GM12878 (cell line): ENCODE measurements at regions not wholly inside any gene's neighbourhood (a gene's known extent, or its start where the extent isn't known, plus 50 kb on each side); places are given as distances from the start of the nearest gene placed in this dataset.

Experiments
- ATAC-seq: fragments of 200-7000 bp; cut with Tn5 transposase; 3 replicates; pipeline ENCODE4 v1.9.1; 2020; ENCODE audit warnings: mild to moderate bottlenecking, moderate library complexity
- BruUV-seq: library from RNA; stranded (reverse); fragments of 400-500 nt; replicated peaks from 2 replicates; lab custom pipeline; 2021; lab: Mats Ljungman, UMichigan
- CTCF ChIA-PET: fragments of 300-600 bp; sonication (Branson Sonifier 250); formaldehyde crosslinking; extraction: SDS; loops from one replicate; lab custom pipeline; 2021; ENCODE audit warnings: inconsistent platforms; lab: Yijun Ruan, JAX
- POLR2A ChIA-PET: fragments of 350-600 bp; formaldehyde crosslinking; extraction: SDS; loops from one replicate; lab custom pipeline; 2021; ENCODE audit warnings: inconsistent platforms; lab: Charles Lee
- RAD21 ChIA-PET: fragments of 300-600 bp; sonication (Branson Sonifier 250); formaldehyde crosslinking; loops from one replicate; lab custom pipeline; 2023; ENCODE audit warnings: antibody characterized with exemption; ENCODE audit not compliant: unreplicated experiment; lab: Charles Lee
- SMC1A ChIA-PET: fragments of 300-600 bp; sonication (Branson Sonifier 250); formaldehyde crosslinking; loops from one replicate; lab custom pipeline; 2023; ENCODE audit not compliant: unreplicated experiment, uncharacterized antibody; lab: Charles Lee
- DNase-seq: peaks from one replicate; pipeline ENCODE4 v3.0.0-alpha.2; 2011; ENCODE audit warnings: low read depth, low spot score
- FAIRE-seq: peaks from 3 replicates; lab custom pipeline; 2011; peaks lifted over from hg19 to GRCh38; lab: Jason Lieb, UNC
- H2AFZ ChIP-seq: 2 replicates; pipeline ENCODE4 v1.6.0; 2011; ENCODE audit warnings: low read depth, low read length, control low read depth; ENCODE audit not compliant: control insufficient read depth
- H3K27ac ChIP-seq: 2 replicates; pipeline ENCODE4 v1.5.1; 2011; ENCODE audit warnings: control low read depth; ENCODE audit not compliant: control insufficient read depth, insufficient read depth
- H3K27me3 ChIP-seq, 2 experiments: replicated peaks in 1 of 2; 2 replicates each; pipeline versions ENCODE4 v1.6.0 to v1.6.1; 2011; ENCODE audit warnings: low read length in 1 of 2; ENCODE audit not compliant: control insufficient read depth in 2 of 2, insufficient read depth in 2 of 2
- H3K36me3 ChIP-seq, 2 experiments: 2 replicates each; pipeline ENCODE4 v1.5.1; 2011; ENCODE audit warnings: low read length in 1 of 2; ENCODE audit not compliant: control insufficient read depth in 2 of 2, insufficient read depth in 2 of 2
- H3K4me1 ChIP-seq: 2 replicates; pipeline ENCODE4 v1.6.1; 2011; ENCODE audit warnings: mild to moderate bottlenecking, low read length, moderate library complexity, mixed read lengths; ENCODE audit not compliant: control insufficient read depth, insufficient read depth
- H3K4me2 ChIP-seq: 2 replicates; pipeline ENCODE4 v1.6.0; 2011; ENCODE audit warnings: control low read depth; ENCODE audit not compliant: control insufficient read depth, insufficient read depth
- H3K4me3 ChIP-seq: fragments of 200-600 bp; sonication (generic); 2 replicates; pipeline ENCODE4 v1.5.1; 2016
- H3K79me2 ChIP-seq: 2 replicates; pipeline ENCODE4 v1.6.0; 2011; ENCODE audit warnings: low read length; ENCODE audit not compliant: control insufficient read depth, insufficient read depth
- H3K9ac ChIP-seq: 2 replicates; pipeline ENCODE4 v1.8.0; 2011; ENCODE audit warnings: low read length, control low read depth, mixed read lengths; ENCODE audit not compliant: control insufficient read depth, insufficient read depth
- H3K9me3 ChIP-seq: replicated peaks from 3 replicates; pipeline ENCODE4 v1.5.1; 2011; ENCODE audit warnings: mild to moderate bottlenecking, low read length; ENCODE audit not compliant: control insufficient read depth, insufficient read depth
- H4K20me1 ChIP-seq: 2 replicates; pipeline ENCODE4 v1.6.0; 2011; ENCODE audit not compliant: control insufficient read depth, insufficient read depth
- BHLHE40 ChIP-seq, 2 experiments: fragments of 450-650 bp in 1 of 2; IDR thresholded peaks; 2 replicates each; pipeline ENCODE4 v1.6.1; 2011 to 2017; ENCODE audit warnings: low read depth in 2 of 2, borderline replicate concordance in 1 of 2, improper control_type of control experiment in 1 of 2, low read length in 1 of 2, mild to moderate bottlenecking in 1 of 2
- CBFB ChIP-seq: IDR thresholded peaks from 2 replicates; pipeline ENCODE4 v1.6.1; 2016; ENCODE audit warnings: antibody characterized with exemption, low read depth
- CBX5 ChIP-seq: sonication (generic); IDR thresholded peaks from 2 replicates; pipeline ENCODE4 v1.6.1; 2016; ENCODE audit warnings: low read depth, moderate library complexity, mild to moderate bottlenecking, inconsistent platforms
- EZH2 ChIP-seq: IDR thresholded peaks from 2 replicates; pipeline ENCODE4 v1.6.1; 2012; ENCODE audit warnings: low read depth, mild to moderate bottlenecking, control low read depth, inconsistent platforms, low read length, borderline replicate concordance; ENCODE audit not compliant: control insufficient read depth
- HCFC1 ChIP-seq: fragments of 150-350 bp; IDR thresholded peaks from 2 replicates; pipeline ENCODE4 v1.6.1; 2014; ENCODE audit warnings: low read length
- HDGF ChIP-seq: fragments of 450-650 bp; IDR thresholded peaks from 2 replicates; pipeline ENCODE4 v1.6.1; 2016; ENCODE audit warnings: antibody characterized with exemption
- MTA3 ChIP-seq: IDR thresholded peaks from 2 replicates; pipeline ENCODE4 v1.6.1; 2012; ENCODE audit warnings: low read length, inconsistent platforms, borderline replicate concordance
- PAX5 ChIP-seq: IDR thresholded peaks from 2 replicates; pipeline ENCODE4 v1.6.1; 2011; ENCODE audit warnings: low read depth, low read length, borderline replicate concordance
- RAD51 ChIP-seq: fragments of 450-650 bp; IDR thresholded peaks from 2 replicates; pipeline ENCODE4 v1.6.1; 2016; ENCODE audit warnings: moderate library complexity, mild to moderate bottlenecking, inconsistent platforms
- TARDBP ChIP-seq: IDR thresholded peaks from 2 replicates; pipeline ENCODE4 v1.6.1; 2016; ENCODE audit warnings: borderline replicate concordance
- ZSCAN29 ChIP-seq: fragments of 450-650 bp; IDR thresholded peaks from 2 replicates; pipeline ENCODE4 v1.6.1; 2017; ENCODE audit warnings: mild to moderate bottlenecking, moderate library complexity
- ZZZ3 ChIP-seq: IDR thresholded peaks from 2 replicates; pipeline ENCODE4 v1.6.1; 2011; ENCODE audit warnings: low read depth; ENCODE audit not compliant: control insufficient read depth, insufficient read length
- WGBS: methylation state at CpG from one replicate; pipeline ENCODE4 v1.1.6; 2016; ENCODE audit warnings: low lambda C conversion rate; ENCODE audit not compliant: insufficient replicate concordance, insufficient coverage; ENCODE audit errors: missing lambda C conversion rate; 5-methylcytosine and 5-hydroxymethylcytosine counted together
- in situ Hi-C: fragments of 300-500 bp; cut with MboI; formaldehyde crosslinking; loops from 9 replicates; pipeline ENCODE4 v1.14.3; 2018; ENCODE audit warnings: mixed read lengths
- intact Hi-C: fragments of 100-400 bp; cut with micrococcal nuclease; formaldehyde crosslinking; loops from one replicate; pipeline ENCODE4 v1.14.2; 2022; ENCODE audit not compliant: unreplicated experiment
- TF ChIP-seq, protein P1 (sequence below): fragments of 450-650 bp; formaldehyde crosslinking; IDR thresholded peaks from 2 replicates; pipeline ENCODE4 v1.5.0; 2022; ENCODE audit warnings: mild to moderate bottlenecking, missing genetic modification characterization

DNA sequence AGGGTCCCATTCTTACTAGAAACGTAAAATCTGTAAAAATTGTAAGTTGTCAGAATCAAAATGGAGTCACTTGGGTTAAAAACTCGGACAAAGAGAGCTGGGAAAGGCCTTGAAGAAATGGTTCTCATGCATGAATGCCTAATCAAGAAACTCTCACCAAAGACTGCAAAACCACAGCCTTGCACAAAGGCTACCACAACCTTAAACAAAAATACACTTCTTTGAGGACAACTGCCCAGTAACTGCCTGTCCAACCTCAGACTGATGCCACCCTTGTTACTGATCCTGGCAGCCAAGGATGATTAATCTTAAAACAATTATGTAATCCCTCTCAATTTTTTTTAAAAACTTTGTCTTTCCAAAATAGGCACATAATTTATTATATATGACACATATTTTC lies 299.3 kb downstream of the CCDC85A start:
- Histone ChIP-seq H3K4me2 (no peak overlapping the region), H3K36me3 (no peaks in the 10 kb centered on the region), H3K27ac (no peak overlapping the region)
- CTCF ChIA-PET: no interaction called here
- in situ Hi-C loops: no loop called here
- TF ChIP-seq BHLHE40 (IDR thresholded peaks at IDR 0.05; ENCODE audit: borderline replicate concordance in 1 of 2, low read depth in 2 of 2, low read length in 1 of 2) (no peak), CBX5 (no peak), CBFB (no peak), HDGF (no peak), RAD51 (no peak), MTA3 (no peak), TARDBP (no peak), EZH2 (no peak), HCFC1 (no peak), PAX5 (no peak), ZSCAN29 (no peak), ZZZ3 (no peak)
- TF ChIP-seq, protein P1, sequence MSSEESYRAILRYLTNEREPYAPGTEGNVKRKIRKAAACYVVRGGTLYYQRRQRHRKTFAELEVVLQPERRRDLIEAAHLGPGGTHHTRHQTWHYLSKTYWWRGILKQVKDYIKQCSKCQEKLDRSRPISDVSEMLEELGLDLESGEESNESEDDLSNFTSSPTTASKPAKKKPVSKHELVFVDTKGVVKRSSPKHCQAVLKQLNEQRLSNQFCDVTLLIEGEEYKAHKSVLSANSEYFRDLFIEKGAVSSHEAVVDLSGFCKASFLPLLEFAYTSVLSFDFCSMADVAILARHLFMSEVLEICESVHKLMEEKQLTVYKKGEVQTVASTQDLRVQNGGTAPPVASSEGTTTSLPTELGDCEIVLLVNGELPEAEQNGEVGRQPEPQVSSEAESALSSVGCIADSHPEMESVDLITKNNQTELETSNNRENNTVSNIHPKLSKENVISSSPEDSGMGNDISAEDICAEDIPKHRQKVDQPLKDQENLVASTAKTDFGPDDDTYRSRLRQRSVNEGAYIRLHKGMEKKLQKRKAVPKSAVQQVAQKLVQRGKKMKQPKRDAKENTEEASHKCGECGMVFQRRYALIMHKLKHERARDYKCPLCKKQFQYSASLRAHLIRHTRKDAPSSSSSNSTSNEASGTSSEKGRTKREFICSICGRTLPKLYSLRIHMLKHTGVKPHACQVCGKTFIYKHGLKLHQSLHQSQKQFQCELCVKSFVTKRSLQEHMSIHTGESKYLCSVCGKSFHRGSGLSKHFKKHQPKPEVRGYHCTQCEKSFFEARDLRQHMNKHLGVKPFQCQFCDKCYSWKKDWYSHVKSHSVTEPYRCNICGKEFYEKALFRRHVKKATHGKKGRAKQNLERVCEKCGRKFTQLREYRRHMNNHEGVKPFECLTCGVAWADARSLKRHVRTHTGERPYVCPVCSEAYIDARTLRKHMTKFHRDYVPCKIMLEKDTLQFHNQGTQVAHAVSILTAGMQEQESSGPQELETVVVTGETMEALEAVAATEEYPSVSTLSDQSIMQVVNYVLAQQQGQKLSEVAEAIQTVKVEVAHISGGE (CRISPR knock-in tag): no peak
- TF ChIP-seq, all 136 proteins: peak for 0
- BruUV-seq: no TSS peak
- intact Hi-C loops: no loop called here
- ATAC-seq: no peak
- H3K9me3 ChIP-seq: no peaks in the 10 kb centered on the region
- no peaks in the 10 kb centered on the region for H4K20me1 ChIP-seq
- WGBS: 0% methylated on average over 2 of the region's 2 CpGs
- POLR2A ChIA-PET: no interaction called here
- no peaks in the 10 kb centered on the region for H3K79me2 ChIP-seq
- no peaks in the 10 kb centered on the region for H3K27me3 ChIP-seq
- FAIRE-seq: no peak
- no peak overlapping the region for H2AFZ ChIP-seq
- H3K4me3 ChIP-seq: no peak overlapping the region
- no peak for DNase-seq
- SMC1A ChIA-PET: no interaction called here
- H3K9ac ChIP-seq: no peak overlapping the region
- no peaks in the 10 kb centered on the region for H3K4me1 ChIP-seq
- RAD21 ChIA-PET: no interaction called here
